ENCODE measurements at regions not wholly inside any gene's neighbourhood (a gene's known extent, or its start where the extent isn't known, plus 50 kb on each side); places are given as distances from the start of the nearest gene placed in this dataset.

GRCh38 chr3:17990390-17990789, 248.0 kb upstream of the TBC1D5 start:
- DNase-seq = no peak

GRCh38 chr3:17986348-17986816, 244.0 kb upstream of the TBC1D5 start:
- no peak for DNase-seq

- no peak for DNase-seq
Observed at GRCh38 chr3:17985658-17986347, 243.4 kb upstream of the TBC1D5 start.

- no peak for DNase-seq
Observed at GRCh38 chr3:17983106-17983505, 240.7 kb upstream of the TBC1D5 start.

DNA sequence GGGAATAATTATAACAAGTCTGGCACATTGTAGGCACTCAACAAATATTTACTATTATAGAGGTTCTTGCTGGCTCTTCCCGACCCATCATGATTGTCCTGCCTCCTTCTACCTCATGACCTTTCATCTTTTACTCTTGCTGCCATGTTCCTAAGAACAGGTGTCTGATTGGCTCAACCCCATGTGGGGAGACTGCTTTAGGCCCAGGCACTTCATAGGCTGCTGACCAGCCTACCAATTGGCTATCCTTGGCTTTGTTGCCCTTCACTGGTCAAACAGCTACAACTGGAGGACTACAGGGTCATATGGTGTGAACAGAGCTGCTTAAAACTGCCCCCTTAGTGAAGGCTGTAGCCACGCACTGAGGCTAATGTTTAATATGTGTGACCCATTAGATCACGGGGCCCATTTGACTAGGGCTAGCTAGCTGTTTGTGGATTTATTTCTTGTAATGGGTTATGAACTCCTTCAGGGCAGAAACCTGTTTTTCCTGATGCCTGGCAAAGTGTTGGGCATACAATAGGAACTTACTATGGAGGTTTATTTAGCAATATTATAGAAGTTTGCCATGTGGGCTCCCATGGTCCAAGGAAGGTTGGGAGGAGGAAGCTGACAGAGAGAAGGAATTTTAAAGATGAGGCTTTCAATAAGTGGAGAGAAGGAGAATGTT, 239.9 kb upstream of the TBC1D5 start:
- DNase-seq = no peak

DNA sequence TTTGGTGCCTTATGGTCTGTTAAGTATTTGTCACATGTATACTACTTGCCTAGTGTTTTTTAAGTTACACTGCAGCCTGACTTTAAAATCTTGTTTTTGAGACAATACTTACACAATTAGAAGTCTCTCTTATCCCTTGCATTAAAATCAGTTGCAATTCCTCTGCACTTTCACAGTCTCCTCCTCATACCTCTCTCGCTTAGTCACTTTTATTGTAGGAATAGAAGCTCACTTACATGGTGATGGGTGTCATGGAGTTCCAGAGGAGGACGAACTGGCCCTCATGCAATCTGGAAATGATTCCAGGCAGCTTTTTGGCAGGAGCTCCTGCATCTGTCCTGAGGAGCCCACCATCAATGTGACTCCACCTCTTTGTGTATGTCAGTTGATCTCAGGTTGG, 238.4 kb upstream of the TBC1D5 start:
- no peak for DNase-seq

- DNase-seq = peak in 1 of 51 donors; percentile 3
Observed at GRCh38 chr3:17979911-17980310, 237.5 kb upstream of the TBC1D5 start.

DNA sequence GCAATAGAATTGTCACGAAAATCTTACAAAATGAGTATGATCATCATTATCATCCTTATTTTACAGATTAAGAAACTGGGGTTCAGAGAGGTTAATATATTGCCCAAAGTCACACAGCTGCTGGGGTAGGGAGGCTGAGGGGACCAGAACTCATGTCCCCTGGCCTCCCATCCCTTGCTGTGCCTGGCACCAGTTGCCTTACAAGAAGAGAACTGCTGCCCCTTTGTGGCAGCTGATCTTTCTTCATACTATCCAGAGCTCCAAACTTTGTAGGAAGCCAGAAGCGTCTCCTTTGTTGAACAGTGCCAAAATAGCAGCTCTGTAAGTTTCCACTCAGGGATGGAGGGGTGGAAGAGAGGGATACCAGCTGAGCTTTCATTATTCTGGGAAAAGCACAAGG, 236.8 kb upstream of the TBC1D5 start:
- DNase-seq = peak in 10 of 51 donors; percentile 0 to 24 (median 2)

DNA sequence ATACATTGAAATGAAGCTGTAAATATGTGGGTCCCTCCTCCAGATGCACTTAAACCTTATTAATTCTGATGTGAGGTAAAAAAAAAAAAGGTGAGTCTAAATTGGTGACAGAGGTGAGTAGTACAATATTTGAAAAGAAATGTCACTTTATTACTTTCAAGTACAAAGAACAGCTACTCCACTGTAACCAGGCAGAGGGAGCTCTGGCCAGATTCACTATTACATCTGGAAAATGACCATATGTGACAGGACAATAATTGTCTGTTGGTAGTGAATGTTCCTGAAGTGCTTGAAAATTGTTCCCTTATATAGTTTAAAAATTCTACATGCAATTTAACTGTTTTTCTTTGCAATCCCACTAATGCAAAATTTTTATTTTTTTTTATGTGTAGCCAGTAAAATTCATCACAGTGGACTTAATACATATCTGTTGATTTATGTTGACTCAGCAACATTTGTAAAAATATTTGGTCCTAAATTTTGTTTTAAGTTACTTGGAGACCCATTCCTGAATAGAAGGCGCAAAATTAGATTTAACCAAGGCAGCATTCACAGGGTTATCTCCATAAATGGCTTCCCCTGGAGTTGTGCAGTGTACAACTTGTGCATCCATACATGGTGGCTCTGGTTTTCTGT, 231.9 kb upstream of the TBC1D5 start:
- no peak for DNase-seq

DNA sequence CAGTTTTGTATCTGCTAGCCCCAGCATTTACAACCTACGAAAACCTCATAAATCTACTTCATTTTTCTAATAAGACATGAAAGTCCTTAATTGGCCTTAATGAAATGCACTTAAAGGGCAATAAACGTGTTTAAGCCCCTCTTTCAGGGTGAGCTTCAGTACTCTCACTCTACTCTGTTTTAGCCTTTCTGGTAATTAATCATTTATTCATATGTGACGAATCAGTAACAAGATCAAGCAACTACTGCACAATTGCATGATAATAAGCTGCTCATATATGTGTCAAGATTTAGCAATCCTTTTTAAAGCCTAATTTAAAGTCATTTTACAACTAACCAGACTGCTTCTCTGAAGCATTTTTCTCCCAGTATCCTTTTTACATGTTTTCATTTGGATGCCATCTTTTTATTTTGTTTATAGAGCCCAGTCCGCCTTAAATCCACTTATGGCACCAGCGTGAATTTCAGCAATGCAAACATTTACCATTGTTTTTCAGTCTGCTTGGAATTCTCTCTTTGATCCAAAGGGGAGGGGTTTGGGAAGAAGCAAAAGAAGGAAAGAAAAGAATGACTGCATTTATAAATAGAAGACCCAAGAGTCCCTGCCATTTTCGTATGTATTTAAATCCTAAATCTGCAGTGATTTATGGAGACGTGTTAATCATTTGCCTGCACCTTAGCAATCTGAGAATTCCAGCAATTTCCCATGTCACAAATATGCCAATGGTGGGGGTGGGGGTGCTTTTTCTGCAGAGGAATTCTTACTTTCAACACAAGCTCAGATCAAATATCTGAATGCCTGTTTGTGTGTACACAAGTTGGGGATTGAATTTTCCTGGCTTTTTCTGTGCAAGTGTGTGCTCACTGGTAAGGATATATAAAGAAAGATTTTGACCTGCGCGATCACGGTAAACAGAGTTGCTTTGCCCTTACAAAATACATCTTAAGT, 230.8 kb upstream of the TBC1D5 start:
- DNase-seq = no peak

- DNase-seq = no peak
Observed at GRCh38 chr3:17972476-17972875, 230.0 kb upstream of the TBC1D5 start.

- no peak for DNase-seq
Observed at GRCh38 chr3:17972030-17972429, 229.6 kb upstream of the TBC1D5 start.

- no peak for DNase-seq
Observed at GRCh38 chr3:17969985-17970568, 227.6 kb upstream of the TBC1D5 start.

DNA sequence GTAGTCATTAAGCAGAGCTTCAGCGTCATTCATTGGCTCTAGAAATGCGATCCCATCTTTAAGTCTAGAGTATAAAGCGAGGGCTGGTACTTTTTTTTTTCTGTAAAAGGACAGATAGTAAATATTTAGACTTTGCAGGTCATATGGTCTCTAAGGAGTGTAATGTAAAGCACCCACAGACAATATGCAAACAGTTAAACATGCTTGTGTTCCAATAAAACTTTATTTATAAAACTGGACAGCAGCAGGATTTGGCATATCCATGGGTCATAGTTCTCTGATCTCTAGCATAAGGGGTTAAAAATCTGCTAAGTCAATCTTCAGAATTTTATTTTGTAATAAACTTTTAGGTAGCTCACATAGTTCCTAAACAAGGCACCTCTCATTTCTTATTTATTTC, 226.8 kb upstream of the TBC1D5 start:
- no peak for DNase-seq

DNA sequence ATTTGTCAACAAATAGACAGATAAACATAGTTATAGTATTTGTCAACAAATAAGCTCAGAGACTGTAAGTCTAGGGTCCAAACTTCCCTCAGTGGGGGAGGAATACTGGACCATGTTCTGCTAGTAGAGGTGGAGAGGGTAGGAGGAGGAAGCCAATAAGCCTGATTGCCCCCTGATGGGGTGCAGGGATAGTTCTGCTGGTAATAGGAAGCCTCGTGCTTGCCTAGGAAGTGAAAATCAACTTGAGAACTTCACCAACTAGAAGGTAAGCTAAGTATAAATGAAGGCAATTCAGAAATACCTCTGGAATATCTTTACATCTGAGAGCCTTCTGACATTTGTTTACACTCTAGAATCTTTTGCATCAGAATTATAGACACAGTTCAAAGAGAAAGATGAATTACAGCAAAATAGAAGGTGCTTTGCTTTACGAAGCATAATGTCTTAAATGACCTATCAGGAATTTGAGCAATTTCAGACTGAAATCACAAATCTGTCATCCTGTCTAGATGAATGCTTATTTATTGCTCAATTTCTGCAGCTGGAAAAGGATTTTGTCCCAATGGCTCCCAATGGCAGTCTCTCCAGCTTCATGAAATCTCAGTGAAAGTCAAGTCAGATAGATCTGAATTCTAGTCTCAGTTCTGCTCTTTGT, 225.6 kb upstream of the TBC1D5 start:
- no peak for DNase-seq

DNA sequence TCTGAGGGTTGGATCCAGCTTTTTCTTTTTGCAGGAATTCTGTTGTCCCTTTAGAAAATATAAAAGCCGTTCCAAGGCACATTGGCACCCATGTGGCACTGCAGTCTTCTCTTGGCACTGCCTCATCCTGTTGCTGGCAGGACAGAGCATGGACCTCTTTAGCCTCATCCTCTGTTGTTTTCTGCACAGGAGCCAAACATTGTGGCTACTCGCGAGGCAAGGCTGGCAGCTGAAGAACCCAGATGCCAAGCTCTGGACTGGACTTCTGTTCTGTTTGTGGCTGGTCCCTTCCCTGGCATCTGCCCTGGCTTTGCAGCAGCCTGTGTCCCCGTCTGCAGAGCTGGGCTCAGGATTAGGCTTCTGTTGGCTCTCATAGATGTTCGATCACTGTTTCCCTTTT, 224.7 kb upstream of the TBC1D5 start:
- DNase-seq = peak in 47 of 51 donors; percentile 1 to 91 (median 44)

DNA sequence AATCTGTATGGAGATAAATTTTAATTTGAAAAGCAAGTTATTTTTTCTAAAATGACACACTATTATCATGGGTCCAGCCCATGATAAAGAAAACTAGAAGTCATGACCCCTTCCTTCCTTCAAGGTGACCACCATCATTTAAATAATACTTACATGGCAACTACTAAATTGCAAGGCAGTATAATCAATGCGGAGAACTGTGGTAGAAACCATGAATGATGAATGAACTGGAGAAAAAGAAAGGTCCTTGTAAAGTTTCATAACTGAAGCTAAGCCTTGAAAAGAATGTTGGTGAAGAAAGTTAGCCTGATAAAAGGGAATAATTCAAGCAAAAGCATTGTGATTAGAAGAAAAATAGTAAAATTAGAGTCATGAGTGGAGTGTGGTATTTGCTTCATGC, 222.9 kb upstream of the TBC1D5 start:
- DNase-seq = no peak

- DNase-seq = no peak
Observed at GRCh38 chr3:17964108-17964507, 221.7 kb upstream of the TBC1D5 start.

GRCh38 chr3:17955411-17955810, 213.0 kb upstream of the TBC1D5 start:
- no peak for DNase-seq

GRCh38 chr3:17954801-17955200, 212.4 kb upstream of the TBC1D5 start:
- DNase-seq = no peak

DNA sequence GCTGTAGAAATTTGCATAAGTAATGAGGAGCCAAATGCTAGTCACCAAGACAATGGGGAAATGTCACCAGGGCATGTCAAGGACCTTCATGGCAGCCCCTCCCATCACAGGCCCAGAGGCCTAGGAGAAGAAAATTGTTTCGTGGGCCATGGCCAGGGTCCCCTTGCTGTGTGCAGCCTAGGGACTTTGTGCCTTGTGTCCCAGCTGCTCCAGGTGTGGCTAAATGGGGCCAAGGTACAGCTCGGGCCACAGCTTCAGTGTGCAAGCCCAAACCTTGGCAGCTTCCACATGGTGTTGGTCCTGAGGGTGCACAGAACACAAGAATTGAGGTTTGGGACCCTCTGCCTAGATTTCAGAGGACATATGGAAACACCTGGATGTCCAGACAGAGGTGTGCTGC, 208.8 kb upstream of the TBC1D5 start:
- no peak for DNase-seq

Data from hypothalamus (tissue), 51 donors.